Sigmoid colon (tissue), 6 donors: ENCODE measurements at regions not wholly inside any gene's neighbourhood (a gene's known extent, or its start where the extent isn't known, plus 50 kb on each side); places are given as distances from the start of the nearest gene placed in this dataset.

Experiments
- DNase-seq: peaks from one replicate; pipeline ENCODE4 v3.0.0-alpha.2; 2019
- H3K27ac ChIP-seq, 4 donors: fragments of 200-600 bp; sonication (generic); one replicate each; pipeline ENCODE4 v1.5.1; 2016 to 2019; ENCODE audit warnings: mild to moderate bottlenecking in 1 of 4
- H3K27me3 ChIP-seq, 3 donors: fragments of 200-600 bp; sonication (generic); one replicate each; pipeline ENCODE4 v1.5.1; 2019; ENCODE audit warnings: mild to moderate bottlenecking in 1 of 3
- H3K36me3 ChIP-seq, 4 donors: fragments of 200-600 bp; sonication (generic); one replicate each; pipeline ENCODE4 v1.5.1; 2016 to 2019
- H3K4me1 ChIP-seq, 4 donors: fragments of 200-600 bp; sonication (generic); one replicate each; pipeline ENCODE4 v1.5.1; 2017 to 2019
- H3K4me3 ChIP-seq, 4 donors: fragments of 200-600 bp; sonication (generic); one replicate each; pipeline ENCODE4 v1.5.1; 2017 to 2019; ENCODE audit warnings: mild to moderate bottlenecking in 2 of 4, moderate library complexity in 1 of 4
- H3K9me3 ChIP-seq, 4 donors: fragments of 200-600 bp in 3 of 4; sonication (generic) in 3 of 4; one replicate each; pipeline versions ENCODE4 v1.5.1 to v1.6.1; 2013 to 2019
- CTCF ChIP-seq, 4 experiments: fragments of 450-650 bp in 3 of 4; fragments of 200-600 bp in 1 of 4; IDR thresholded peaks; one replicate each; pipeline ENCODE4 v1.5.1; 2016 to 2019; ENCODE audit warnings: antibody characterized with exemption in 4 of 4, mild to moderate bottlenecking in 3 of 4, moderate library complexity in 2 of 4
- EP300 ChIP-seq, 4 donors: sonication (generic); formaldehyde crosslinking; IDR thresholded peaks; one replicate each; pipeline ENCODE4 v1.6.1; 2017; ENCODE audit warnings: antibody characterized with exemption in 4 of 4
- POLR2A ChIP-seq, 2 donors: fragments of 450-650 bp; IDR thresholded peaks; one replicate each; pipeline ENCODE4 v1.6.1; 2016; ENCODE audit warnings: antibody characterized with exemption in 2 of 2, mild to moderate bottlenecking in 2 of 2, moderate library complexity in 2 of 2
- POLR2AphosphoS5 ChIP-seq, 4 donors: sonication (generic); formaldehyde crosslinking; IDR thresholded peaks; one replicate each; pipeline ENCODE4 v1.6.1; 2017; ENCODE audit warnings: antibody characterized with exemption in 4 of 4
- WGBS, 2 donors: extraction: QIAGEN DNeasy Blood & Tissue Kit; methylation state at CpG; one replicate each; pipeline ENCODE4 v1.1.7; 2013; 5-methylcytosine and 5-hydroxymethylcytosine counted together
- intact Hi-C: fragments of 100-400 bp; cut with DNase I; formaldehyde crosslinking; loops from one replicate; pipeline ENCODE4 v1.15.1; 2023
- donor health status: healthy with polysubstance abuse.
- donor health status: healthy.

DNA sequence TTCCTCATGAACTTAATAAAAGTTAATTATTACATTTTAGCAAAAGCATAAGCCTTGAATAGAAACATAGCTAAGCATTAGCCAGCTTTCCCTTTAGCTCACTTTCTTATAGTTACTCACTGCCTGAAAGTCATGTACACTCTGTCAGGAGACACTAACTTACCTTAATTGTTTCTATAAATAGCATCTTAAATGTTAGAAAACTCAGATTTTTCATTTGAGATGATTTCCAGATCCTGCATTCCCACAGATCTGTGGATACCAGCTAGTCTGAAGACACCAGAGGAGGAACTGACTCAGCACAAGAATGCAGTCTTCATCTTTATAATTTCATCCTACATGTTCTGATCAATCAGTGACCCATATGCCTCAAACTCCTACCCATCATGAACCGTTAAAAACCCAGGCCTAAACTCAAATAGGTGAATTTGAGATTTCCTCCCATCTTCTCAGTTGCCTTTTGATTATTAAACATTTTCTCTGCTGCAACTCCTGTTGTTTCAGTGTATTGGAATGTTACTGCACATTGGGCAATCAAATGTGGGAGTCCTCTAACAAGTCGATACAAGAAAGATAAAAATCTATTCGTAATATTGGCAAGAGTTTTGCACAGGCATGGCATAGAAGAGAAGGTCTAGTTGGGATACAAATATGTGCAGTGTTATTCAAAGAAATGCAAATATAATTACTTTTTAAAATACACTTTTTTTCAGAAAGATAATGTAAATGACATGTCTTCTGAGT, 857.4 kb upstream of the CDH2 start:
- no peaks in the 10 kb centered on the region for H3K9me3 ChIP-seq
- H3K4me3 ChIP-seq, result no peak overlapping the region
- TF ChIP-seq POLR2A (IDR thresholded peaks at IDR 0.05) (no peak), CTCF (IDR thresholded peaks at IDR 0.05) (no peak), EP300 (IDR thresholded peaks at IDR 0.05) (no peak), POLR2AphosphoS5 (IDR thresholded peaks at IDR 0.05) (no peak)
- 80 to 86% methylated on average over 3 of the region's 3 CpGs for WGBS, 2 donors
- no peak for DNase-seq
- no peaks in the 10 kb centered on the region for H3K4me1 ChIP-seq
- intact Hi-C loops, result no loop called here
- H3K27ac ChIP-seq, result no peak overlapping the region
- no peaks in the 10 kb centered on the region for H3K27me3 ChIP-seq
- no peaks in the 10 kb centered on the region for H3K36me3 ChIP-seq

GRCh38 chr18:29028560-29028959, 851.6 kb upstream of the CDH2 start:
- Histone ChIP-seq H3K27me3 (no peaks in the 10 kb centered on the region), H3K4me1 (no peaks in the 10 kb centered on the region), H3K4me3 (no peak overlapping the region), H3K27ac (no peak overlapping the region), H3K36me3 (no peaks in the 10 kb centered on the region), H3K9me3 (no peaks in the 10 kb centered on the region)
- 55 to 83% methylated on average over 1 of the region's 1 CpG for WGBS, 2 donors
- DNase-seq, result no peak
- TF ChIP-seq CTCF (IDR thresholded peaks at IDR 0.05), result no peak
- no peak for TF ChIP-seq EP300 (IDR thresholded peaks at IDR 0.05)
- no peak for TF ChIP-seq POLR2A (IDR thresholded peaks at IDR 0.05)
- TF ChIP-seq POLR2AphosphoS5 (IDR thresholded peaks at IDR 0.05), result no peak
- intact Hi-C loops, result no loop called here

GRCh38 chr18:29018976-29019375, 842.0 kb upstream of the CDH2 start:
- Histone ChIP-seq H3K4me3 (no peak overlapping the region), H3K4me1 (no peaks in the 10 kb centered on the region), H3K27me3 (no peaks in the 10 kb centered on the region), H3K36me3 (no peaks in the 10 kb centered on the region), H3K27ac (no peak overlapping the region), H3K9me3 (no peaks in the 10 kb centered on the region)
- intact Hi-C loops, result no loop called here
- no peak for DNase-seq
- TF ChIP-seq POLR2AphosphoS5 (IDR thresholded peaks at IDR 0.05) (no peak), CTCF (IDR thresholded peaks at IDR 0.05) (no peak), POLR2A (IDR thresholded peaks at IDR 0.05) (no peak), EP300 (IDR thresholded peaks at IDR 0.05) (no peak)

GRCh38 chr18:29012883-29013465, 836.0 kb upstream of the CDH2 start:
- H3K27ac ChIP-seq, result no peak overlapping the region
- WGBS, 2 donors, result 83 to 84% methylated on average over 4 of the region's 4 CpGs
- H3K36me3 ChIP-seq, result no peaks in the 10 kb centered on the region
- intact Hi-C loops, result no loop called here
- no peak for TF ChIP-seq CTCF (IDR thresholded peaks at IDR 0.05)
- TF ChIP-seq POLR2A (IDR thresholded peaks at IDR 0.05), result no peak
- TF ChIP-seq EP300 (IDR thresholded peaks at IDR 0.05), result no peak
- no peak for TF ChIP-seq POLR2AphosphoS5 (IDR thresholded peaks at IDR 0.05)
- H3K9me3 ChIP-seq, result no peaks in the 10 kb centered on the region
- no peaks in the 10 kb centered on the region for H3K4me1 ChIP-seq
- no peak for DNase-seq
- H3K27me3 ChIP-seq, result no peaks in the 10 kb centered on the region
- no peak overlapping the region for H3K4me3 ChIP-seq
